CD8-positive, alpha-beta memory T cell (primary cell): ENCODE measurements at regions not wholly inside any gene's neighbourhood (a gene's known extent, or its start where the extent isn't known, plus 50 kb on each side); places are given as distances from the start of the nearest gene placed in this dataset.

Experiments used
- CTCF ChIA-PET: fragments of 350-600 bp; sonication (Branson Sonifier 250); formaldehyde crosslinking; loops from one replicate; lab custom pipeline; 2021; ENCODE audit warnings: antibody characterized with exemption; lab: Charles Lee
- POLR2A ChIA-PET: fragments of 350-600 bp; sonication (Branson Sonifier 250); formaldehyde crosslinking; loops from one replicate; lab custom pipeline; 2021; ENCODE audit warnings: antibody characterized with exemption; lab: Charles Lee
- DNase-seq, 5 donors: peaks; one replicate each; pipeline versions ENCODE4 v3.0.0 to v3.0.0-alpha.2; 2020 to 2022; ENCODE audit warnings: mixed read lengths in 1 of 5
- H3K27ac ChIP-seq: one replicate; pipeline ENCODE4 v1.7.0; 2013; ENCODE audit warnings: low read depth, mild to moderate bottlenecking, low read length, moderate library complexity
- H3K27me3 ChIP-seq: 2 replicates; pipeline ENCODE4 v1.7.0; 2013; ENCODE audit warnings: low read length, mild to moderate bottlenecking; ENCODE audit not compliant: insufficient read depth, poor library complexity, severe bottlenecking
- H3K36me3 ChIP-seq: 2 replicates; pipeline ENCODE4 v1.7.0; 2013; ENCODE audit warnings: mild to moderate bottlenecking, low read length, moderate library complexity; ENCODE audit not compliant: insufficient read depth
- H3K4me1 ChIP-seq: 2 replicates; pipeline ENCODE4 v1.7.0; 2013; ENCODE audit warnings: mild to moderate bottlenecking, low read length, moderate library complexity; ENCODE audit not compliant: insufficient read depth
- H3K4me3 ChIP-seq: 2 replicates; pipeline ENCODE4 v1.7.0; 2013; ENCODE audit warnings: mild to moderate bottlenecking, low read length
- H3K9me3 ChIP-seq: 2 replicates; pipeline ENCODE4 v1.7.0; 2013; ENCODE audit warnings: mild to moderate bottlenecking, low read length
- H3K27ac Mint-ChIP-seq, 8 donors: one replicate each; pipeline ENCODE4 v1.8.0; 2020 to 2021; ENCODE audit warnings: mixed read lengths in 8 of 8, mild to moderate bottlenecking in 6 of 8, inconsistent platforms in 3 of 8, moderate library complexity in 3 of 8
- H3K27me3 Mint-ChIP-seq, 2 donors: one replicate each; pipeline ENCODE4 v1.8.0; 2020 to 2021; ENCODE audit warnings: mixed read lengths in 2 of 2, mild to moderate bottlenecking in 1 of 2, moderate library complexity in 1 of 2
- H3K36me3 Mint-ChIP-seq, 3 donors: one replicate each; pipeline ENCODE4 v1.8.0; 2020 to 2021; ENCODE audit warnings: mixed read lengths in 3 of 3, inconsistent platforms in 1 of 3, mild to moderate bottlenecking in 1 of 3
- H3K4me1 Mint-ChIP-seq, 3 donors: one replicate each; pipeline ENCODE4 v1.8.0; 2020 to 2021; ENCODE audit warnings: mixed read lengths in 3 of 3, inconsistent platforms in 1 of 3, mild to moderate bottlenecking in 1 of 3
- H3K4me3 Mint-ChIP-seq, 7 donors: one replicate each; pipeline ENCODE4 v1.8.0; 2020 to 2021; ENCODE audit warnings: mixed read lengths in 7 of 7, mild to moderate bottlenecking in 6 of 7, moderate library complexity in 4 of 7, inconsistent platforms in 2 of 7
- H3K9me3 Mint-ChIP-seq, 5 donors: one replicate each; pipeline ENCODE4 v1.8.0; 2020 to 2022; ENCODE audit warnings: mixed read lengths in 5 of 5, mild to moderate bottlenecking in 3 of 5, moderate library complexity in 2 of 5, inconsistent platforms in 1 of 5

DNA sequence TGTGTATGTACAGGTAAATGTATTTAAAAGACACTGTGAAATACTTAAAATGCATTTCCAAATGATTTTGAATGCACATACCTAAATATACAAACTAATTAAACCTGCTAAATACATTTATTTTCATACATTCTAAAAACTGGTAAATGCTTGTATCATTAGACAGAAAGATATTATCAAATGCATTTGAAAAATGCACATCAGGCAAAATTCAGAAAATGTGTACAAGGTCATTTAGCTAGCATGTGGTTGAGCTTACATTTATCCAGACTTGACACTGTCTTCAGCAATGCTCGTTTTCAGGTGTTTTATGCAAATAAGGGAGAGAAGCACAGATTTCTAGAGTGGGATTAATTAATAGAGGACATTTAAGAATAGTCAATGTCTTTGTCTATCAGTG is 374.2 kb downstream of the SUCLG1 start:
- H3K27ac Mint-ChIP-seq, result peak overlapping the region in 1 of 8 donors; percentile 49
- peaks cover 0 to 2% (median 0%) of the 10 kb centered on the region in 5 donors for H3K9me3 Mint-ChIP-seq
- no peaks in the 10 kb centered on the region for H3K4me1 Mint-ChIP-seq
- H3K4me1 ChIP-seq, result no peaks in the 10 kb centered on the region
- no peaks in the 10 kb centered on the region for H3K9me3 ChIP-seq
- no peak overlapping the region for H3K27ac ChIP-seq
- no peak overlapping the region for H3K4me3 ChIP-seq
- H3K27me3 Mint-ChIP-seq, result peaks cover 6 to 16% of the 10 kb centered on the region in 2 donors
- no peak for DNase-seq
- no peaks in the 10 kb centered on the region for H3K36me3 Mint-ChIP-seq
- ChIA-PET CTCF (no interaction called here), POLR2A (no interaction called here)
- no peaks in the 10 kb centered on the region for H3K27me3 ChIP-seq
- H3K36me3 ChIP-seq, result no peaks in the 10 kb centered on the region
- H3K4me3 Mint-ChIP-seq, result no peak overlapping the region

DNA sequence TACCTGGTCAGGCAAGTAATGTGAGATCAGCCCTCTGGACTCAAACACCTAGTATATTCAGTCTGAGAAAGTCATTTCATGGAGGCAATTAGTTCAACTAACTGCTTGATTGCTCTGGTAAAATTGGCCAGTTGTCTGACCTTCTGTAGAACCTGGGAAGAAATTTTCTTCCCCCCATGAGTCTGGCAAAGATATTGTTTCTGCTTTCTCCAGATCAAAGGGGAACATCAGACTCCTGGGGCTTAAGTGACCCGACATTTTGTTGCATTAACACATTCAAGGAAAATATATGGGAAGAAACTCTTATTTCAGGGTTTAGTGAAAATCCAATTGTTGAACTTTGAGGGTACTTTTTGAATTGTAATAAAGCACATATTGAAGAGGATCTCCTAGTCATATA is 375.1 kb downstream of the SUCLG1 start:
- ChIA-PET POLR2A (no interaction called here), CTCF (no interaction called here)
- Mint-ChIP-seq H3K36me3 (no peaks in the 10 kb centered on the region), H3K9me3 (no peaks in the 10 kb centered on the region), H3K27ac (no peak overlapping the region), H3K4me1 (no peaks in the 10 kb centered on the region), H3K27me3 (peaks cover 10 to 16% of the 10 kb centered on the region in 2 donors), H3K4me3 (no peak overlapping the region)
- no peaks in the 10 kb centered on the region for H3K4me1 ChIP-seq
- no peak for DNase-seq
- no peaks in the 10 kb centered on the region for H3K36me3 ChIP-seq
- H3K27me3 ChIP-seq, result no peaks in the 10 kb centered on the region
- no peaks in the 10 kb centered on the region for H3K9me3 ChIP-seq
- H3K4me3 ChIP-seq, result no peak overlapping the region
- H3K27ac ChIP-seq, result no peak overlapping the region

DNA sequence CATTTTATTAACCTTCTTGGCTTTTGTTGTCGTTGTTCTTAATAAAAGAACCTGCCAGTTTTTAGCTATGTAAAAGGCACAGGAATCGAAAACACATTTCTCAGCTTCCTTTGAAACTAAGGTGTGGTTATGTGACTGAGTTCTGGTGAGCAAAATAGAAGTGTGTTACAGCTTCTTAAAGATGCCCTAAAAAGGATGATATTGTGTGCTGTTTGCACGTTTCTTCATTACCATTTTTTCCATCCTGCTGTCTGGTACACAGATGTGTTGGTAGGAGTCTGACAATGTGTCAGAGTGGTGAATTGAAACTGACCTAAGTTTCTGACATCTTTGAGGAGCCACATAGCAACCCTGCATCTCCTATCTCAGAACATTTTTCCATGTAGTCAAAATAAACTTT is 380.6 kb downstream of the SUCLG1 start:
- Mint-ChIP-seq H3K27me3 (peaks cover 0 to 4% of the 10 kb centered on the region in 2 donors), H3K4me1 (no peaks in the 10 kb centered on the region), H3K36me3 (no peaks in the 10 kb centered on the region), H3K27ac (no peak overlapping the region), H3K4me3 (no peak overlapping the region), H3K9me3 (no peaks in the 10 kb centered on the region)
- POLR2A ChIA-PET, result no interaction called here
- Histone ChIP-seq H3K36me3 (no peaks in the 10 kb centered on the region), H3K9me3 (no peaks in the 10 kb centered on the region), H3K4me3 (no peak overlapping the region), H3K27me3 (no peaks in the 10 kb centered on the region), H3K27ac (no peak overlapping the region), H3K4me1 (no peaks in the 10 kb centered on the region)
- no peak for DNase-seq
- CTCF ChIA-PET, result interaction anchor here (1.2 kb wide), 1 partner anchor 10 kb away, joined by 3 read pairs; no protein-coding TSS in a partner anchor

DNA sequence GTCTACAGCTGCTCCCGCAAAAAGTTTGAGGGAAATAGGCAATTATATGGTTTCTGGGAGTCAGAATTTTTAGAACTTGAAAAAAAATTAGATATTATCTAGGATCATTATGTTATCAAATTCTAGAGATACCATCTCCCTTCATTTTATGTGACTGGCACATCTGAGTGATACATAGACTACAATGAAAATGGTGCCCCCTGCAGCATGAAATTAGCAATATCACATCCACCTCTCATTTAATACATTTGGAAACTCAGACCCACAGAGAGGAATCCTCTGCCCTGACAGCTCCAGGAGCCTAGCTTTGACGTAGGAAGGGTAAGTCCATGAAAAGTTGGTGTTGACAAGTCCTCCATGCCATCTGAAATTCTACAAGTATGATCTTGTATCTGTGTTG is 381.6 kb downstream of the SUCLG1 start:
- Mint-ChIP-seq H3K36me3 (no peaks in the 10 kb centered on the region), H3K27me3 (peaks cover 0 to 4% of the 10 kb centered on the region in 2 donors), H3K9me3 (no peaks in the 10 kb centered on the region), H3K4me1 (no peaks in the 10 kb centered on the region), H3K4me3 (no peak overlapping the region), H3K27ac (no peak overlapping the region)
- H3K4me3 ChIP-seq, result no peak overlapping the region
- H3K36me3 ChIP-seq, result no peaks in the 10 kb centered on the region
- DNase-seq, result no peak
- no peaks in the 10 kb centered on the region for H3K27me3 ChIP-seq
- CTCF ChIA-PET, result no interaction called here
- POLR2A ChIA-PET, result no interaction called here
- no peaks in the 10 kb centered on the region for H3K9me3 ChIP-seq
- H3K27ac ChIP-seq, result no peak overlapping the region
- H3K4me1 ChIP-seq, result no peaks in the 10 kb centered on the region

DNA sequence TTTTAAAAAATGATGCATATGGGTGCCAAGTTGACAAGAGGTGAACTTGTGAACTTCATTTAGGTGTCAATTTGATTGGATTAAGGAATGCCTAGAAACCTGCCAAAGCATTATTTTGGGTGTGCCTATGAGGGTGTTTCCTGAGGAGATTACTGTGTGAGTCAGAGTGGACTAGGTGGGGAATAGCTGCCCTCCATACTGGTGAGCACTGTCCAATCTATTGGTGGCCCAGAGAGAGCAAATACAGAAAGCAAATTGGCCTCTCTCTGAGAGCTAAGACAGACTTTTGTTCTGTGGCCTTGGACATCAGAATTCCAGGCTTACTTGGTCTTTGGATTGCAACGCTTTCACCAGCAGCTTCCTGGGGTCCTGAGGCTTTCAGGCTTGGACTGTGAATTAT is 388.0 kb downstream of the SUCLG1 start:
- Mint-ChIP-seq H3K4me3 (no peak overlapping the region), H3K27ac (no peak overlapping the region), H3K4me1 (no peaks in the 10 kb centered on the region), H3K27me3 (no peaks in the 10 kb centered on the region), H3K9me3 (no peaks in the 10 kb centered on the region), H3K36me3 (no peaks in the 10 kb centered on the region)
- DNase-seq, result no peak
- Histone ChIP-seq H3K9me3 (no peaks in the 10 kb centered on the region), H3K4me1 (no peaks in the 10 kb centered on the region), H3K27ac (no peak overlapping the region), H3K36me3 (no peaks in the 10 kb centered on the region), H3K27me3 (no peaks in the 10 kb centered on the region), H3K4me3 (no peak overlapping the region)
- ChIA-PET CTCF (interaction anchor here (0.8 kb wide), 1 partner anchor 120 kb away, joined by 3 read pairs; no protein-coding TSS in a partner anchor), POLR2A (no interaction called here)

GRCh38 chr2:84065857-84066256 is 393.2 kb downstream of the SUCLG1 start:
- ChIA-PET POLR2A (no interaction called here), CTCF (no interaction called here)

GRCh38 chr2:84057917-84058560 is 401.0 kb downstream of the SUCLG1 start:
- no peak overlapping the region for H3K4me3 Mint-ChIP-seq
- Histone ChIP-seq H3K9me3 (no peaks in the 10 kb centered on the region), H3K27me3 (no peaks in the 10 kb centered on the region), H3K36me3 (no peaks in the 10 kb centered on the region), H3K27ac (no peak overlapping the region), H3K4me1 (no peaks in the 10 kb centered on the region), H3K4me3 (no peak overlapping the region)
- peaks cover 0 to 15% of the 10 kb centered on the region in 2 donors for H3K27me3 Mint-ChIP-seq
- no peaks in the 10 kb centered on the region for H3K4me1 Mint-ChIP-seq
- ChIA-PET CTCF (no interaction called here), POLR2A (no interaction called here)
- H3K36me3 Mint-ChIP-seq, result no peaks in the 10 kb centered on the region
- H3K27ac Mint-ChIP-seq, result no peak overlapping the region
- no peaks in the 10 kb centered on the region for H3K9me3 Mint-ChIP-seq
- DNase-seq, result no peak

More at GRCh38 chr2:84065857-84066256, 393.2 kb downstream of the SUCLG1 start:
- Histone ChIP-seq H3K27ac (no peak overlapping the region), H3K27me3 (no peaks in the 10 kb centered on the region), H3K9me3 (no peaks in the 10 kb centered on the region), H3K4me3 (no peak overlapping the region), H3K36me3 (no peaks in the 10 kb centered on the region), H3K4me1 (no peaks in the 10 kb centered on the region)
- Mint-ChIP-seq H3K27ac (no peak overlapping the region), H3K27me3 (peaks cover 3 to 10% of the 10 kb centered on the region in 2 donors), H3K4me1 (no peaks in the 10 kb centered on the region), H3K9me3 (no peaks in the 10 kb centered on the region), H3K4me3 (no peak overlapping the region), H3K36me3 (no peaks in the 10 kb centered on the region)
- DNase-seq, result no peak

- H3K4me1 ChIP-seq, result no peaks in the 10 kb centered on the region
- CTCF ChIA-PET, result no interaction called here
- no peaks in the 10 kb centered on the region for H3K9me3 Mint-ChIP-seq
These were observed 403.3 kb downstream of the SUCLG1 start for GRCh38 chr2:84055816-84056215.

More at GRCh38 chr2:84055816-84056215, 403.3 kb downstream of the SUCLG1 start:
- Histone ChIP-seq H3K36me3 (no peaks in the 10 kb centered on the region), H3K27me3 (no peaks in the 10 kb centered on the region), H3K27ac (no peak overlapping the region), H3K4me3 (no peak overlapping the region), H3K9me3 (no peaks in the 10 kb centered on the region)
- POLR2A ChIA-PET, result no interaction called here
- H3K4me3 Mint-ChIP-seq, result no peak overlapping the region
- no peaks in the 10 kb centered on the region for H3K4me1 Mint-ChIP-seq
- peaks cover 0 to 5% of the 10 kb centered on the region in 2 donors for H3K27me3 Mint-ChIP-seq
- DNase-seq, result no peak
- no peak overlapping the region for H3K27ac Mint-ChIP-seq
- H3K36me3 Mint-ChIP-seq, result no peaks in the 10 kb centered on the region
